HepG2 (cell line): ENCODE measurements at regions not wholly inside any gene's neighbourhood (a gene's known extent, or its start where the extent isn't known, plus 50 kb on each side); places are given as distances from the start of the nearest gene placed in this dataset.

ENCODE experiments used
- ATAC-seq: fragments of 200-7000 bp; cut with Tn5 transposase; 3 replicates; pipeline ENCODE4 v1.9.1; 2020; ENCODE audit warnings: mild to moderate bottlenecking, moderate library complexity
- BruUV-seq: library from RNA; stranded (reverse); fragments of 400-500 nt; replicated peaks from 2 replicates; lab custom pipeline; 2021; lab: Mats Ljungman, UMichigan
- CTCF ChIA-PET: fragments of 300-600 bp; formaldehyde crosslinking; extraction: SDS; loops from one replicate; lab custom pipeline; 2021; ENCODE audit warnings: low total read pairs, inconsistent platforms, low intra/inter-chr PET ratio; lab: Yijun Ruan, JAX
- POLR2A ChIA-PET: fragments of 350-600 bp; sonication (Branson Sonifier 250); formaldehyde crosslinking; loops from one replicate; lab custom pipeline; 2020; ENCODE audit warnings: antibody characterized with exemption, inconsistent platforms; lab: Yijun Ruan, JAX
- DNase-seq: peaks from one replicate; pipeline ENCODE4 v3.0.0-alpha.2; 2015; ENCODE audit warnings: low spot score
- FAIRE-seq: peaks from 3 replicates; lab custom pipeline; 2011; peaks lifted over from hg19 to GRCh38; lab: Jason Lieb, UNC
- H2AFZ ChIP-seq: one replicate; pipeline ENCODE4 v1.6.1; 2011; ENCODE audit warnings: low read length, inconsistent platforms
- H3K27ac ChIP-seq: fragments of 300-600 bp; 3 replicates; pipeline ENCODE4 v1.8.0; 2011; ENCODE audit warnings: mixed run types, mild to moderate bottlenecking, mixed read lengths, low read length, inconsistent platforms; ENCODE audit not compliant: insufficient read depth; ENCODE audit errors: extremely low read length
- H3K27me3 ChIP-seq, 2 experiments: fragments of 200-600 bp in 1 of 2; 2 replicates in 1 of 2; 3 replicates in 1 of 2; pipeline versions ENCODE4 v1.6.0 to v1.8.0; 2011; ENCODE audit warnings: low read length in 2 of 2, mild to moderate bottlenecking in 2 of 2, moderate library complexity in 2 of 2, inconsistent platforms in 1 of 2; ENCODE audit not compliant: insufficient read depth in 2 of 2, control insufficient read depth in 1 of 2
- H3K36me3 ChIP-seq, 2 experiments: fragments of 200-600 bp in 1 of 2; replicated peaks in 1 of 2; 2 replicates in 1 of 2; 3 replicates in 1 of 2; pipeline versions ENCODE4 v1.5.1 to v1.8.0; 2011; ENCODE audit warnings: low read length in 2 of 2, inconsistent platforms in 1 of 2; ENCODE audit not compliant: insufficient read depth in 2 of 2, control insufficient read depth in 1 of 2
- H3K4me1 ChIP-seq: 2 replicates; pipeline ENCODE4 v1.5.1; 2012; ENCODE audit warnings: low read length, inconsistent platforms; ENCODE audit not compliant: insufficient read depth
- H3K4me2 ChIP-seq: 2 replicates; pipeline ENCODE4 v1.6.0; 2011; ENCODE audit warnings: low read depth, low read length, inconsistent platforms
- H3K4me3 ChIP-seq, 3 experiments: fragments of 200-600 bp in 1 of 3; sonication (generic), shearing (Covaris generic) in 1 of 3; replicated peaks in 1 of 3; 2 replicates each; pipeline ENCODE4 v1.5.1; 2011 to 2016; ENCODE audit warnings: low read length in 3 of 3, inconsistent platforms in 2 of 3, low read depth in 2 of 3, mild to moderate bottlenecking in 2 of 3, control low read depth in 1 of 3, mixed read lengths in 1 of 3; ENCODE audit not compliant: insufficient read depth in 1 of 3
- H3K79me2 ChIP-seq: one replicate; pipeline ENCODE4 v1.6.1; 2011; ENCODE audit warnings: low read length, inconsistent platforms; ENCODE audit not compliant: insufficient read depth
- H3K9ac ChIP-seq: 2 replicates; pipeline ENCODE4 v1.6.0; 2011; ENCODE audit warnings: mild to moderate bottlenecking, low read depth, low read length, inconsistent platforms; ENCODE audit not compliant: insufficient read depth
- H3K9me3 ChIP-seq: 2 replicates; pipeline ENCODE4 v1.5.1; 2012; ENCODE audit warnings: mild to moderate bottlenecking, low read length
- H4K20me1 ChIP-seq: 2 replicates; pipeline ENCODE4 v1.6.0; 2011; ENCODE audit warnings: inconsistent platforms, mild to moderate bottlenecking, low read length, moderate library complexity; ENCODE audit not compliant: insufficient read depth
- HMGA1 ChIP-seq: sonication (generic); formaldehyde crosslinking; conservative IDR thresholded peaks from 2 replicates; pipeline ENCODE4 v1.4.0; 2020; ENCODE audit warnings: missing genetic modification reagents
- PAWR ChIP-seq: sonication (generic); formaldehyde crosslinking; IDR thresholded peaks from 2 replicates; pipeline ENCODE4 v1.4.0; 2020; ENCODE audit warnings: missing genetic modification reagents, mild to moderate bottlenecking, borderline replicate concordance
- SP140L ChIP-seq: sonication (generic); formaldehyde crosslinking; IDR thresholded peaks from 2 replicates; pipeline ENCODE4 v1.4.0; 2020; ENCODE audit warnings: missing genetic modification reagents, borderline replicate concordance
- SP5 ChIP-seq: IDR thresholded peaks from 2 replicates; pipeline ENCODE4 v1.6.1; 2016; ENCODE audit warnings: low read depth, borderline replicate concordance
- SPEN ChIP-seq: sonication (generic); formaldehyde crosslinking; IDR thresholded peaks from 2 replicates; pipeline ENCODE4 v1.5.1; 2020; ENCODE audit warnings: low read depth, mild to moderate bottlenecking, missing genetic modification reagents
- TCF7 ChIP-seq: sonication (generic); IDR thresholded peaks from 2 replicates; pipeline ENCODE4 v1.6.1; 2016; ENCODE audit warnings: antibody characterized with exemption, low read depth
- ZKSCAN8 ChIP-seq: IDR thresholded peaks from 2 replicates; pipeline ENCODE4 v1.6.1; 2016; ENCODE audit warnings: borderline replicate concordance, missing genetic modification reagents, missing compliant biosample characterization
- ZNF337 ChIP-seq: sonication (generic); formaldehyde crosslinking; IDR thresholded peaks from 2 replicates; pipeline ENCODE4 v1.5.1; 2020; ENCODE audit warnings: missing genetic modification reagents, low read depth, mild to moderate bottlenecking, borderline replicate concordance
- ZNF558 ChIP-seq: sonication (generic); formaldehyde crosslinking; IDR thresholded peaks from 2 replicates; pipeline ENCODE4 v1.9.0; 2022; ENCODE audit warnings: mild to moderate bottlenecking, missing genetic modification reagents, borderline replicate concordance
- ZNF580 ChIP-seq: IDR thresholded peaks from 2 replicates; pipeline ENCODE4 v1.6.1; 2016; ENCODE audit warnings: low read depth, borderline replicate concordance
- ZNF589 ChIP-seq: sonication (generic); formaldehyde crosslinking; conservative IDR thresholded peaks from 2 replicates; pipeline ENCODE4 v1.8.0; 2022; ENCODE audit warnings: mild to moderate bottlenecking, moderate library complexity, missing genetic modification reagents
- WGBS: methylation state at CpG from one replicate; pipeline ENCODE4 v1.1.6; 2017; ENCODE audit warnings: low lambda C conversion rate; 5-methylcytosine and 5-hydroxymethylcytosine counted together
- in situ Hi-C: cut with HindIII; loops from 2 replicates; pipeline ENCODE4 v1.10.0; 2017; ENCODE audit warnings: low pct_unique_long_range_greater_than_20kb; ENCODE audit not compliant: extremely low pct_ligation_motif_present
- intact Hi-C: fragments of 100-400 bp; cut with micrococcal nuclease; formaldehyde crosslinking; loops from one replicate; pipeline ENCODE4 v1.10.0; 2022; ENCODE audit not compliant: unreplicated experiment
- TF ChIP-seq, protein P1 (sequence below): sonication (generic); formaldehyde crosslinking; IDR thresholded peaks from 2 replicates; pipeline ENCODE4 v1.8.1; 2022; ENCODE audit warnings: mild to moderate bottlenecking, missing genetic modification reagents
- TF ChIP-seq, protein P2 (sequence below): sonication (generic); formaldehyde crosslinking; IDR thresholded peaks from 2 replicates; pipeline ENCODE4 v1.8.0; 2022; ENCODE audit warnings: mild to moderate bottlenecking, missing genetic modification reagents
- TF ChIP-seq, protein P3 (sequence below): IDR thresholded peaks from 2 replicates; pipeline ENCODE4 v1.6.1; 2016; ENCODE audit warnings: mild to moderate bottlenecking, missing biosample characterization, missing genetic modification reagents
- TF ChIP-seq, protein P4 (sequence below): sonication (generic); formaldehyde crosslinking; conservative IDR thresholded peaks from 2 replicates; pipeline ENCODE4 v1.4.0; 2020; ENCODE audit warnings: missing genetic modification reagents

- Histone ChIP-seq H3K27ac (no peak overlapping the region), H4K20me1 (no peaks in the 10 kb centered on the region), H3K4me2 (no peak overlapping the region), H3K9me3 (peaks cover 84% of the 10 kb centered on the region), H3K79me2 (no peaks in the 10 kb centered on the region), H3K9ac (no peak overlapping the region), H2AFZ (no peak overlapping the region), H3K4me3 (no peak overlapping the region), H3K36me3 (no peaks in the 10 kb centered on the region), H3K27me3 (no peaks in the 10 kb centered on the region), H3K4me1 (no peaks in the 10 kb centered on the region)
- intact Hi-C loops (no loop called here), in situ Hi-C loops (no loop called here)
- CTCF ChIA-PET = no interaction called here
- ATAC-seq = no peak
- POLR2A ChIA-PET = no interaction called here
- no TSS peak for BruUV-seq
- no peak for FAIRE-seq
- TF ChIP-seq ZKSCAN8 (CRISPR knock-in tag) (no peak), SPEN (CRISPR knock-in tag) (no peak), PAWR (CRISPR knock-in tag) (no peak), SP140L (no peak), SP5 (CRISPR knock-in tag) (no peak), ZNF558 (CRISPR knock-in tag) (no peak), ZNF337 (CRISPR knock-in tag) (no peak), ZNF580 (CRISPR knock-in tag) (no peak), TCF7 (no peak), HMGA1 (CRISPR knock-in tag) (no peak), ZNF589 (CRISPR knock-in tag) (no peak)
- TF ChIP-seq, protein P1, sequence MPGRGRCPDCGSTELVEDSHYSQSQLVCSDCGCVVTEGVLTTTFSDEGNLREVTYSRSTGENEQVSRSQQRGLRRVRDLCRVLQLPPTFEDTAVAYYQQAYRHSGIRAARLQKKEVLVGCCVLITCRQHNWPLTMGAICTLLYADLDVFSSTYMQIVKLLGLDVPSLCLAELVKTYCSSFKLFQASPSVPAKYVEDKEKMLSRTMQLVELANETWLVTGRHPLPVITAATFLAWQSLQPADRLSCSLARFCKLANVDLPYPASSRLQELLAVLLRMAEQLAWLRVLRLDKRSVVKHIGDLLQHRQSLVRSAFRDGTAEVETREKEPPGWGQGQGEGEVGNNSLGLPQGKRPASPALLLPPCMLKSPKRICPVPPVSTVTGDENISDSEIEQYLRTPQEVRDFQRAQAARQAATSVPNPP (CRISPR knock-in tag) = no peak
- TF ChIP-seq, protein P2, sequence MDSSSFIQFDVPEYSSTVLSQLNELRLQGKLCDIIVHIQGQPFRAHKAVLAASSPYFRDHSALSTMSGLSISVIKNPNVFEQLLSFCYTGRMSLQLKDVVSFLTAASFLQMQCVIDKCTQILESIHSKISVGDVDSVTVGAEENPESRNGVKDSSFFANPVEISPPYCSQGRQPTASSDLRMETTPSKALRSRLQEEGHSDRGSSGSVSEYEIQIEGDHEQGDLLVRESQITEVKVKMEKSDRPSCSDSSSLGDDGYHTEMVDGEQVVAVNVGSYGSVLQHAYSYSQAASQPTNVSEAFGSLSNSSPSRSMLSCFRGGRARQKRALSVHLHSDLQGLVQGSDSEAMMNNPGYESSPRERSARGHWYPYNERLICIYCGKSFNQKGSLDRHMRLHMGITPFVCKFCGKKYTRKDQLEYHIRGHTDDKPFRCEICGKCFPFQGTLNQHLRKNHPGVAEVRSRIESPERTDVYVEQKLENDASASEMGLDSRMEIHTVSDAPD (CRISPR knock-in tag) = no peak
- TF ChIP-seq, protein P3, sequence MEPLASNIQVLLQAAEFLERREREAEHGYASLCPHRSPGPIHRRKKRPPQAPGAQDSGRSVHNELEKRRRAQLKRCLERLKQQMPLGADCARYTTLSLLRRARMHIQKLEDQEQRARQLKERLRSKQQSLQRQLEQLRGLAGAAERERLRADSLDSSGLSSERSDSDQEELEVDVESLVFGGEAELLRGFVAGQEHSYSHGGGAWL (CRISPR knock-in tag) = no peak
- TF ChIP-seq, protein P4, sequence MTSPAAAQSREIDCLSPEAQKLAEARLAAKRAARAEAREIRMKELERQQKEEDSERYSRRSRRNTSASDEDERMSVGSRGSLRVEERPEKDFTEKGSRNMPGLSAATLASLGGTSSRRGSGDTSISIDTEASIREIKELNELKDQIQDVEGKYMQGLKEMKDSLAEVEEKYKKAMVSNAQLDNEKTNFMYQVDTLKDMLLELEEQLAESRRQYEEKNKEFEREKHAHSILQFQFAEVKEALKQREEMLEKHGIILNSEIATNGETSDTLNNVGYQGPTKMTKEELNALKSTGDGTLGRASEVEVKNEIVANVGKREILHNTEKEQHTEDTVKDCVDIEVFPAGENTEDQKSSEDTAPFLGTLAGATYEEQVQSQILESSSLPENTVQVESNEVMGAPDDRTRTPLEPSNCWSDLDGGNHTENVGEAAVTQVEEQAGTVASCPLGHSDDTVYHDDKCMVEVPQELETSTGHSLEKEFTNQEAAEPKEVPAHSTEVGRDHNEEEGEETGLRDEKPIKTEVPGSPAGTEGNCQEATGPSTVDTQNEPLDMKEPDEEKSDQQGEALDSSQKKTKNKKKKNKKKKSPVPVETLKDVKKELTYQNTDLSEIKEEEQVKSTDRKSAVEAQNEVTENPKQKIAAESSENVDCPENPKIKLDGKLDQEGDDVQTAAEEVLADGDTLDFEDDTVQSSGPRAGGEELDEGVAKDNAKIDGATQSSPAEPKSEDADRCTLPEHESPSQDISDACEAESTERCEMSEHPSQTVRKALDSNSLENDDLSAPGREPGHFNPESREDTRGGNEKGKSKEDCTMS (CRISPR knock-in tag) = no peak
- DNase-seq = no peak
- 0% methylated on average over 2 of the region's 2 CpGs for WGBS
Measured at GRCh38 chr7:13794581-13794980, 194.9 kb downstream of the ETV1 start.
